ENCODE measurements at regions not wholly inside any gene's neighbourhood (a gene's known extent, or its start where the extent isn't known, plus 50 kb on each side); places are given as distances from the start of the nearest gene placed in this dataset.

GRCh38 chr16:49921791-49922456 is 66.0 kb upstream of the ZNF423 start:
- no peak for TF ChIP-seq EZH2 (IDR thresholded peaks at IDR 0.05; ENCODE audit: borderline replicate concordance, low read length)
- TF ChIP-seq, protein P1, sequence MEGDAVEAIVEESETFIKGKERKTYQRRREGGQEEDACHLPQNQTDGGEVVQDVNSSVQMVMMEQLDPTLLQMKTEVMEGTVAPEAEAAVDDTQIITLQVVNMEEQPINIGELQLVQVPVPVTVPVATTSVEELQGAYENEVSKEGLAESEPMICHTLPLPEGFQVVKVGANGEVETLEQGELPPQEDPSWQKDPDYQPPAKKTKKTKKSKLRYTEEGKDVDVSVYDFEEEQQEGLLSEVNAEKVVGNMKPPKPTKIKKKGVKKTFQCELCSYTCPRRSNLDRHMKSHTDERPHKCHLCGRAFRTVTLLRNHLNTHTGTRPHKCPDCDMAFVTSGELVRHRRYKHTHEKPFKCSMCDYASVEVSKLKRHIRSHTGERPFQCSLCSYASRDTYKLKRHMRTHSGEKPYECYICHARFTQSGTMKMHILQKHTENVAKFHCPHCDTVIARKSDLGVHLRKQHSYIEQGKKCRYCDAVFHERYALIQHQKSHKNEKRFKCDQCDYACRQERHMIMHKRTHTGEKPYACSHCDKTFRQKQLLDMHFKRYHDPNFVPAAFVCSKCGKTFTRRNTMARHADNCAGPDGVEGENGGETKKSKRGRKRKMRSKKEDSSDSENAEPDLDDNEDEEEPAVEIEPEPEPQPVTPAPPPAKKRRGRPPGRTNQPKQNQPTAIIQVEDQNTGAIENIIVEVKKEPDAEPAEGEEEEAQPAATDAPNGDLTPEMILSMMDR (conservative IDR thresholded peaks at IDR 0.05 in 1 of 2, IDR thresholded peaks at IDR 0.05 in 1 of 2; ENCODE audit: extremely low read depth in 1 of 2, insufficient read depth in 1 of 2, low read depth in 1 of 2, low read length in 2 of 2), result peak; percentile 27 to 55

Measured in mammary epithelial cell (primary cell).